NB4 (cell line): ENCODE measurements at regions not wholly inside any gene's neighbourhood (a gene's known extent, or its start where the extent isn't known, plus 50 kb on each side); places are given as distances from the start of the nearest gene placed in this dataset.

Experiments used
- CTCF ChIP-seq: IDR thresholded peaks from one replicate; pipeline ENCODE4 v1.5.1; 2012; ENCODE audit warnings: low read depth, low read length
- MYC ChIP-seq: IDR thresholded peaks from 2 replicates; pipeline ENCODE4 v1.6.1; 2011; ENCODE audit warnings: low read depth, low read length
- POLR2A ChIP-seq: IDR thresholded peaks from 2 replicates; pipeline ENCODE4 v1.6.1; 2011; ENCODE audit warnings: mild to moderate bottlenecking; ENCODE audit not compliant: insufficient read length; ENCODE audit errors: extremely low read depth

- TF ChIP-seq CTCF (no peak), POLR2A (no peak), MYC (no peak)
Observed at GRCh38 chr21:25314247-25314646, 293.0 kb downstream of the MRPL39 start.
